GM21737 (cell line): ENCODE measurements at regions not wholly inside any gene's neighbourhood (a gene's known extent, or its start where the extent isn't known, plus 50 kb on each side); places are given as distances from the start of the nearest gene placed in this dataset.
"Not testable (repeated sequence)": the region's sequence is repeated elsewhere in the genome, so short reads cannot be mapped to it uniquely, and the experiment has no call there.

Source experiments
- ATAC-seq: cut with Tn5 transposase; IDR thresholded peaks from one replicate; pipeline ENCODE4 v1.9.1; 2021; ENCODE audit warnings: mild to moderate bottlenecking, moderate library complexity; ENCODE audit not compliant: unreplicated experiment

DNA sequence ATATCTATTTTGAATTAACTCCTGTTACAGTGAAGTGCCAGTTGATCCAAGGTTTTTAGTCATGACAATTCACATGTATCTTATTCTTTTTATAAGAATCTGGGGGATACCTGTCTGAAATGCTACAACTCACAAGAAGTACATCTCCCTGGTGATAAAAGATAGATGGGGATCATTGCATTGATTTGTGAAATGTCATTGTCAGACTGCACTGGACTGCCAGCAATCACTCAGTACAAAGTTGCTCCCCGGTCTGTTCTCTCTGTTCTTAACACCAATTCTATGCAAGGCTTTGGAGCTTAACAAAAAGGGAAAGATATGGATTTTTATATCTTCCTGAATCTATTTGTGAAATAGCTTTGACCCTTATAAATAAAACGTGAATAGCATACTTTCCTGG is 171.8 kb upstream of the PCSK5 start:
- ATAC-seq: no peak

GRCh38 chr9:75728391-75728790 is 162.1 kb upstream of the PCSK5 start:
- ATAC-seq: no peak

GRCh38 chr9:75734802-75735201 is 155.7 kb upstream of the PCSK5 start:
- ATAC-seq: no peak

DNA sequence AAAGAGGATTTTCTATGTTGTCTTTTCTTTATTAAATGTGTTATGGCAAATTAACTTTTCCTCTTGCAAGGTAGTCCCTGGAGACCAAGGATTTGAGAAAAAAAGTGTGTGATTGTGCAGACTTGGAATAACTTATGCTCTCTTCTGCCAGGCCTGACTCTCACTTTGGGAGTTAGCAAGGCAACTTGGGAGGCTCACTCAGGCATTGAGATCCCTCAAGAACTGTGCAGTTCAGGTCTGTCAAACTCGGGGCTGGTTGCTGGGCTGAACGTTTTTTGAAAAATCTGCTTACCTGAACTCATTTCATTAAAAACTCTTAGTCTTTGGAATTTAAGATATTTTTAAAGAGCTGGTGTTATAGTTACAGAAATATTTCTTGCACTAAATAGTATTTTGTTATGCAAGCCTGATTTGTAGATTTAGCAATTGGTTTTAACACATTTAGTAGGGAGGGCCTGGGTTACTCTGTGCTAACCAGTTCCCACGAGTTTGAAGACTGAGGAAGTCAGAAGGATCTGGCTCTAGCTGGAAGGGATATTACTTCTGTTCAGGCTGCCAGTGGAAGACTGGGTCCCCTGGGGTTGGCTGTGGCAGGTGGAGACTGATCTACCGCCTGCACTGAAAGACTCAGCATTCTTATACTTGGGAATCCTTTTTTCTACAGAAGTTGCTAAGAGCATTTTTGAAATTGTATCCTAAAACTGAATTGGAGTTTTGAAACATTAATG is 150.4 kb upstream of the PCSK5 start:
- no peak for ATAC-seq

- ATAC-seq: no peak
Measured at GRCh38 chr9:75743855-75744254, 146.6 kb upstream of the PCSK5 start.

GRCh38 chr9:75754080-75754479 is 136.4 kb upstream of the PCSK5 start:
- no peak for ATAC-seq

DNA sequence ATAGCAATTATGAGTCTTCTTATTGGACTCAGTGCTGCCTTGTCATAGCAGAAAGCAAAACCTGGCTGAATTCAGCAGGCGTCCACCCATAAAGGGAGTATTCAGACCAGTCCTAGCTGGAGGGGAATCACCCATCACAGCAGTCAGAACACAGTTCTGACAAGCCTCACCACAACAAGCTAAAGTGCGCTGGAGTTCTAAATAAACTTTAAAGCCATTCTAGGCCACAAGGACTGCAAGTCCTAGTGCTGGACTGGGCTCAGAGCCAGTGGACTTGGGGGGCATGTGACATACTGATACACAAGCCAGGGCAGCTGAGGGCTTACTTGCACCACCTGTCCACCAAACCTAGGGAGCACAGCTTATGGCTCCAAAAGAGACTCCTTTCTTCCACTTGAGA is 115.3 kb upstream of the PCSK5 start:
- ATAC-seq: no peak

DNA sequence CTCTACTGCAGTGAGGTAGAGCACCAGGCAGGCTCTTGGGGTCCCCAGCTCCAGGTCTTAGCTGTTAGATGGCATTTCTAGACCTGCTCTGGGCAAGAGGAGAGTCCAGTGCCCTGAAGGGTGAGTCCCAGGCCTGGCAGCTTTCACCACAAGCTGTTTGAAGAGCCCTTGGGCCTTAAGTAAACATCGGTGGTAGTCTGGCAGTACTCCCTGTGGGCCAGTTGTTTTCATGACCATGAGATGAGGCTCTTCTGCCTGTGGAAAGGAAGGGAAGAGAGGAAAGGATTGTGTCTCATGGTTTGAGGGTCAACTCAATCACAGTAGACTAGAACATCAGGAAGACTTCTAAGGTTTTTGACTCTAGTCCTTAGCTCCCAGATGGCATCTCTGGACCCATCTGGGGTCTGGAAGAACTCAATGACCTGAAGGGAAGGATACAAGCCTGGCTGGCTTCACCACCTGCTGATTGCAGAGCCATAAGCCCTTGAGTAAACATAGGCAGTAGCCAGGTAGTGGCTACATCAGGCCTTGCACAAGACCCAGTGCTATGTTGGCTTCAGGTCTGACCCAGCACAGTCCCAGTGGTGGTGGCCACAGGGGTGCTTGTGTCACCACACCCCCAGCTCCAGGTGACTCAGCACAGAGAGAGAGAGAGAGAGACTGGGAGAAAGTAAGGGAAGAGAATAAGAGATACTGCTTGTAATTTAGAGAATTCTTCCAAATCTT is 114.3 kb upstream of the PCSK5 start:
- no peak for ATAC-seq

DNA sequence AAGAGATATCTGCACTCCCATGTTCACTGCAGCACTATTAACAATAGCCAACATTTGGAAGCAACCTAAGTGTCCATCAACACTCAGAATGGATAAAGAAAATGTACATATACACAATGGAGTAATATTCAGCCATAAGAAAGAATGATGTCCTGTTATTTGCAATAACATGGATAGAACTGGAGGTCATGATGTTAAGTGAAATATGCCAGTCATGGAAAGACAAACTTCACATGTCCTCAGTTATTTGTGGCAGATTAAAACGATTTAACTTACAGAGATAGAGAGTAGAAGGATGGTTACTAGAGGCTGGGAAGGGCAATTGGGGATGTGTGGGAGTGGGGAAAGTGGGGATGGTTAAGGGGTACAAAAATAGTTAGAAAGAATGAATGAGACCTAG is 110.3 kb upstream of the PCSK5 start:
- no peak for ATAC-seq

DNA sequence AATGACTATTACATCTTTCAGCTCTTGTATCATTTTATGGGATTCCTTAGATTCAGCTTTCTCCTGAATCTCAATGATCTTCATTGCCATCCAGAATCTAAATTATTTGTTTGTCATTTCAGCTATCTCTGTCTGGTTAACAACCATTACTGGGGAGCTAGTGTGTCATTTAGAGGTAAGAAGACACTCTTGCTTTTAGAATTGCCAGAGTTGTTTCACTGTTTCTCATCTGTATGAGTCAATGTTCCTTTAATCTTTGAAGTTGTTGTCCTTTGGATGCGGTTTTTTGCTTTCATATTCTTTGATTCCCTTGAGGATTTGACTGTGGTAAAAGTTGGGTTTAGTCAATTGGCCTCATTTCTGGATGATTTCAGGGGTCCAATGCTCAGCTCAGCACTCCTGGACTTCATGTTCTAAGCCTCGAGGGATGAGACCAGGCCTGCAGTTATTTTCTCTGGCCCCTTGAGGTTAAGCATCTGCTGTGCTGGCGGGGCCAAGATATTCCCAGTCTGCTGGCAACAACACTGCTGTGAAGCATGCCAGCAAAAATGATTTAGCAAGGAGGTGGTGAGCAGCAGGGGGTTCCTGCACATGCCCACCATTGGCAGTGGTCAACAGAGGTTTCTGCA is 102.4 kb upstream of the PCSK5 start:
- no peak for ATAC-seq

- ATAC-seq: no peak
Measured at GRCh38 chr9:75797085-75797580, 93.3 kb upstream of the PCSK5 start.

DNA sequence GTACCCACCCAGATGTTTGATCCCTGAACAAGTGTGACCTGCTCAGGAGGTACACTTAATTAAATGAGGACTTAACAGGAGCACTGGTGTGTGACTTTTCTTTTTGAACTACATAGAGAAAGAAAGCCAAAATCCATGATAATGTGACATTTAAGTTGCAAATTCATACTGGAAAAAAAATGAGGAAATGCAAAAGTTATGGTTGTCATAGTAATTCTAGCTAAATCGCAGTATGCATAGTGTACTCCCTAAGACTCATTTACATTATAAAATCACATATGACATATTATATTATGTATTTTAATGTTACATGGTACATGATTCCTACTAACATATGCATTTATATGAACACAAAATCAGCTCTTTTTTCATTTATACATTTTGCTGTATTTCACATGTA is 92.0 kb upstream of the PCSK5 start:
- ATAC-seq: no peak

DNA sequence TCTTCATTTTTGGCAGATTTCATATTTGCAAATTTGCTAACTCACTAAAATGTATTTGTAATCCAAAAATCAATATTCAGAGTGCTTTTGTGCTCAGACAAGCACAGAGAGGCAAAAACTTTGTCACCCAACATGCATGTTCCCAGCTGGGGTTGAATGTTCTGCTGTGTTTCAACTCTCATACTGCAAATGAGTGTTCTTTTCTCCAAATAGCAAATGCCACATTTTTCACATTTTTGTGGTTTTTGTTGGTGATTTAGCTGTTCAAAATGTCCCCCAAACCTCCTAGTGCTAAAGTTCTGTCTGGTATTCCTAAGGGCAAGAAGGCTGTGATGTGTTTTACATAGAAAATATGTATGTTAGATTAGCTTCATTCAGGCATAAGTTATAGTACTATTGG is 87.3 kb upstream of the PCSK5 start:
- no peak for ATAC-seq

GRCh38 chr9:75810063-75810462 is 80.4 kb upstream of the PCSK5 start:
- no peak for ATAC-seq

DNA sequence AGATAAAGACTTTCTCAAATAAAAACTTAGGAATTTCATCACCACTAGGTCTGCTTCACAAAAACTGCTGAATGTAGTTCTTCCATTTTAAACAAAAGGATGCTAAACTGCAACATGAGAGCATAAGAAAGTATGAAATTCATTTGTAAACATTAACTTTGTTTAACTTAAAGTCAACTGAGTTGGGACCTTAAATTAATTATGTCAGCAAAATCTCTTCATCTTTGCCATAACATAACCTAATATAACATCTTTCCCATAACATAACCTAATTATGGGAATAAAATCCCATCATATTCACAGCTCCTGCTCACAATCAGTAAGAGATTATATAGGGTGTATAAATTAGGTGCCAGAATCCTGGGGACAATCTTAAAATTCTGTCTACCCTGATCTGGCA is 78.8 kb upstream of the PCSK5 start:
- ATAC-seq: no peak

- ATAC-seq: no peak
Measured at GRCh38 chr9:75812141-75812540, 78.3 kb upstream of the PCSK5 start.

GRCh38 chr9:75814667-75815066 is 75.8 kb upstream of the PCSK5 start:
- ATAC-seq: no peak

DNA sequence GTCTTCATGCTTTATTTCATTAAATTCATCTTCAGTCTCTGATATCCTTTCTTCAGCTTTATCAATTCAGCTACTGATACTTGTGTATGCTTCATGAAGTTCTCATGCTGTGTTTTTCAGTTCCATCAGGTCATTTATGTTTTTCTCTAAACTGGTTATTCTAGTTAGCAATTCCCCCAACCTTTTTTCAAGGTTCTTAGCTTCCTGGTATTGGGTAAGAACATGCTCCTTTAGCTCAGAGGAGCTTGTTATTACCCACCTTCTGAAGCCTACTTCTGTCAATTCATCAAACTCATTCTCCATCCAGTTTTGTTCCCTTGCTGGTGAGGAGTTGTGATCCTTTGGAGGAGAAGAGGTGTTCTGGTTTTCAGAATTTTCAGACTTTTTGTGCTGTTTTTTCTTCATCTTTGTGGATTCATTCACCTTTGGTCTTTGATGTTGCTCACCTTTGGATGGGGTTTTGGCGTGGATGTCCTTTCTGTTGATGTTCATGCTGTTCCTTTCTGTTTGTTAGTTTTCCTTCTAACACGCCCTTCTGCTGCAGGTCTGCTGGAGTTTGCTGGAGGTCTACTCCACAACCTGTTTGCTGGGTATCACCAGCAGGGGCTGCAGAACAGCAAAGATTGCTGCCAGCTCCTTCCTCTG is 69.9 kb upstream of the PCSK5 start:
- ATAC-seq: not testable (repeated sequence)

- ATAC-seq: no peak
Measured at GRCh38 chr9:75823151-75823550, 67.3 kb upstream of the PCSK5 start.

DNA sequence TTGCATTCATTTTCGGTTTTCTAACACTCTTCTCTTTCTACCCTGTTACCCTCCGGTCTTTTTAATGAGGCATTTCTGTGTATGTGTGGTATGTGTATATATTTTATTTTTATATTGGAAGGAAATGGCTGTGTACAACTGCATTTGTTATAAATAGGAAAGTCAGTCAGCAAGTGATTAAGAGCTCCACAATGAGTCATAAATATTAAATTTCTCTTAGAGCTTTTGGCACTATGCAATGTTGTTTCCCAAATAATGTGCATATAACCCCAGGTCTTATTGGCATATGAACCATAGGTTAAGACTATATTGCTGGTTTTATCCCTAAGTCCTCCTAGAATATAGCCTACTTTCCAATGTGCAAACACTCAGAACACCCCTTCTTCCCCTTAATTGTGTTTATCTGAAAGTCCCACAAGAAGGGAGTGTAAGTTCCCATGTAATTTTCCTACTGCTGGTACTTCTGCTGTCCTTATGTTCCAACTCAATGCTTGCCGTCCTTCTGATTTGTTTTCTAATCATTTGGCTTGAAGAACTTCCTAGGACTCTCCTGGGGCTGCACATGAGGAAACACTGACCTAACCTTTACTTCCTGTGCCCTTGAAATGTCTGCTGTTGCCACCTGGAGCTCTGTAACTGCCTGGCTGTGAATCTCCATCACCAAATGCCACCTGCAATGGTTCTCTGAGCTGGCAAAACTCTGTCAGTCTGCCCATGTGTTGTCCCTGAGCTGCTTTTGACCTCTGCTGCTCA is 65.5 kb upstream of the PCSK5 start:
- no peak for ATAC-seq

GRCh38 chr9:75826314-75826713 is 64.2 kb upstream of the PCSK5 start:
- no peak for ATAC-seq
